ENCODE measurements at regions not wholly inside any gene's neighbourhood (a gene's known extent, or its start where the extent isn't known, plus 50 kb on each side); places are given as distances from the start of the nearest gene placed in this dataset.

DNA sequence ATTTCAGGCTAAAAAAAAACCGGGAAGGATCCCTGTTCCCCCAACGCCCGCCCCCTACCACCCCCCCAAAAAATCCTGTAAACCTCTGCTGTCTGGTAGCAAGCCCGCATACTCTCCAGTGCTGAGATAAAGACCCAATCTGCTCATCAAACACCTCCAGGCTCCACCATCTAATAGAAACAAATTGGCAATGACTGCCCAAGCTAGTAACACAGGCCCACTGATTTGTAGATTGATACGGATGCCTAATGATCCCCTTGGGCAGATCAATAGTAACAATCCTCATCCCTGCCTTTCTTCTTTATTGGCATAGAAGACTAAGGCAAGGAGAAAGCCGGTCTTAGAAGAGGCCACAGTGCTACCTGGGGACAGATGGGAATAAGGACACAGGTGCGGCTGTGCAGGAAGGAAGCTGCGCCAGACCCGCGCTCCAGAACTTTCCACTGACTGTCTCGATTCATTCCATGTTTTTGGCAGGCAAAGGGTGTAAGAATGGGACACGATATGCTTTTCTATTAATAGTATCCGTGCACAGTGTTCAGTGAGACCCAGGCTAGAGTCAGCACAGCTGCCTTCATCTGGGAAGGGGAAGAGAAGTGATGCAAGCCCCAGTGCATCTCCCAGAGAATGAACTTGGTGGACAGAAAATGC, 407.6 kb upstream of the PSMD7 start:
- no peak for DNase-seq (ENCODE audit: low read depth in 2 of 3, low spot score in 2 of 3)

DNA sequence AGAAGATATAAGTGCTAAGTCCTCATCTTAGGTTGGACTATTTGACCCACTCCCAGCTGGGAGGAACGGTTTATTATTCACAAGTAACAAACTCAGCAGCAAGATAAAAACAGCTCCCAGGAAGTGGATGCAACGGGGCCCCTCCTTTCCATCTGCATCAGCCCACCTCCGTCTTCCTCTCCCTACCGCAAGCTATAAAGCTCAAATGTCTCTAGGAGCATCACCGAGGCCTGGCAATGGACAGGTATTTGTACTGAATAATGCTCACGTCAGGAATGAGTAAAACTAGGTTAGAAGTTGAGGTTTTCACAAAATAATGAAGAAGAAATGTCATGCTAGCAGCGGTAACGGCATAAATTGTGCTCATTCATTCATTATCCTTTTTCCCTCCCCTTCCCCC, 408.7 kb upstream of the PSMD7 start:
- no peak for DNase-seq (ENCODE audit: low read depth in 2 of 3, low spot score in 2 of 3)

DNA sequence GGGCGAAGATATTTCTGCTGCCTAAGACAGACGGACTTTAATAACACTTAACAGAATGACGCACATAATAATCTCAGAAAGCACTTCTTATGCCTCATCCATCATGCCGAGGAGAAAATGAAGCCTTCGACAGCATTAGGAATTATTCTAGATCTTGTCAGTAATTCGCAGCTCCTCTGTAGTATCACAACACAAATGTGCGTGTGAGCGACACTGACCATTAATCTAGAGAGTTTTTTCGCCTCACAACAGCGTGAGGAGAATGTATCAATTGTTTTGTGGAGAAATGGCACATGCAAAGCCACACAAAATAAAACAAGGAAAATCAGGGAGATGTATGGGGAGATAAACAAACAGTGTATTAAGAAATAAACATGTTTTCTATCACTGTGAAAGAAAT, 410.2 kb upstream of the PSMD7 start:
- no peak for DNase-seq (ENCODE audit: low read depth in 2 of 3, low spot score in 2 of 3)

DNA sequence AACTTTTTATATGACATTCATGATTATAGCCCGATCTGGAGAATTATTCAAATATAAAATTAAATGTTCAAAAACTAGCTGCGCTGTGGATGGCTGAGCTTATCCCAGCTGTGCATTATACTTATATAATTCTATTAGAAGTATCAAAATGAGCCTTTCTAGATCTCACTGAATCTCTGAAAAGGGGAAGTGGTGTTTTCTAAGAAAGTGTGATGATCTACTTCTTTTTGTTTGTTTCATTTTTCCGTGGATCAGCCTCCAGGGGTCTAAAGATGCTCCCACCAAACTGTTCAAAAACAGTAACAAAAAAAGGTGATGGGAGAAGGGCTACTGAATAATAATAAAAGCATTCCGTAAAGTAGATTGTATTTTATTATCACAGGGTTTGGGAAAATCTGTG, 411.3 kb upstream of the PSMD7 start:
- peak in 1 of 3 donors; percentile 21 for DNase-seq (ENCODE audit: low read depth in 2 of 3, low spot score in 2 of 3)

DNA sequence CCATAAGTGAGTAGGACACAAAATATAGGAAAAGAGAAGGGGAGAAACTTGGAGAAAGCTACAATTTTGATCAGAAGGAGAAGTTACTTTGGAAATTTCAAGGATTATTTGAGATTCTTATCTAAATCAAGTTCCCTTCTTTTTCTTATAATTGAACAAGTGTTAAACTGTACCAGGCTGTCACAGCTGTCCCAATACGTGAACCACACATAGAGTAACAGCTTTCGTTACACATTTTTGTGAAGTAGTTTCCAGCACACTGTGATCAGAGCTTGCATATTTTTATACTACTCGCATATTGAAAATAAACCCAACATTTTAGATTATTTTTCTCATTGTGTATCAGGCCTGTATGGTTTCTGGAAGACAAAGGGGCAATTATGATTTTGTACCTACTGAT, 412.8 kb upstream of the PSMD7 start:
- DNase-seq (ENCODE audit: low read depth in 2 of 3, low spot score in 2 of 3): no peak

DNA sequence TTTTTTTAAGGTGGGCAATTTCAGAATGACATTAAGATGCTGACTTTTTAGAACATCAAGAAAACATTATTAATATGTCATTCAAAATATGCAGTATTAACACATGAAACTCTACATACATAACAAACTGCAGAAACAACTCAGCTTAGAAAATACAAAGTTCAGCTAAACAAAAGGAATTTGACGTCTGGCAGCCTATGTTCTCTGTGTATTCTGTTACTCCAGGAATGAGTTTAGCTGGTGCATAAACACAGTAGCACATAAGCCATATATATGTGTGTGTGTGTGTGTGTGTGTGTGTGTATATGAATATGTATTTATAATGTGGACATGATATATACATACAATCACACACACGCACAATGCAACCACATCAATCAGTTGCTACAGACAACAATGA, 413.5 kb upstream of the PSMD7 start:
- no peak for DNase-seq (ENCODE audit: low read depth in 2 of 3, low spot score in 2 of 3)

DNA sequence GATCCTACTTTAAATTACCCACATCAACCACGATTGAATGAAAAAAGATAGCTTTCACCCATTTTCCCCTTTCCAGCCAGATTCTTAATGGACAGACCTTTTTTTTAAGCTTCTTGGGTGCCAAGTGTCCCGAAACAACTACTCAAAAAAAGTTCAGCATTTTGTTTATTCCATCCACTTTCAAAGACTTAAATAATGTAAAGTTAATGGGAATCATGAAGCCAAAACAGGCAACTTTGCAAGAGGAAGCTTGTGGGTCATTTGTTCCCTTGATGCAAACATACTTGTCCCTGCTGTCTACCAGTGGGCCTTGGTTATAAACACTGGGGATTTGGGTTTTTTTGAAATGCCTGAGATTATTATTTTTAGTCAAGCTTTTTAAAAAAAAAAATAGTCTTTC, 414.0 kb upstream of the PSMD7 start:
- no peak for DNase-seq (ENCODE audit: low read depth in 2 of 3, low spot score in 2 of 3)

DNA sequence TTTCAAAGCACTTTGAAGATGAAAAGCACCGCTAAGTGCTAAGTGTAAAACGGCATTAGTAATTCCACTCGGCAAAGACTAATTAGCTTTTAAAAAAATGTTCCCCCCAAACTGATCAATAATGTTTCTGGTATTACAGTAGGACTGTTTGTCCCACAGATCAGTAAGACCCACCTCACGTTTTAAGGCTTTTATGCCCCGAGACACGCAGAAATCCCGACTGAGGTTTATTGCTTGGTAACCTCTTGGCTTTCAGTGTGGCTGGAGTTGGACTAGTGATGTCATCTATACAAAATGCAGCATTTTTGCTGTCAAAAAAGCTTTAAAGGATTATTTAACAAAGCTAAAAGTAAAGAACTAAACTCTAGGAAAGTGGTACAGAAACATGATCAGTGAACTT, 414.6 kb upstream of the PSMD7 start:
- DNase-seq (ENCODE audit: low read depth in 2 of 3, low spot score in 2 of 3): no peak

DNA sequence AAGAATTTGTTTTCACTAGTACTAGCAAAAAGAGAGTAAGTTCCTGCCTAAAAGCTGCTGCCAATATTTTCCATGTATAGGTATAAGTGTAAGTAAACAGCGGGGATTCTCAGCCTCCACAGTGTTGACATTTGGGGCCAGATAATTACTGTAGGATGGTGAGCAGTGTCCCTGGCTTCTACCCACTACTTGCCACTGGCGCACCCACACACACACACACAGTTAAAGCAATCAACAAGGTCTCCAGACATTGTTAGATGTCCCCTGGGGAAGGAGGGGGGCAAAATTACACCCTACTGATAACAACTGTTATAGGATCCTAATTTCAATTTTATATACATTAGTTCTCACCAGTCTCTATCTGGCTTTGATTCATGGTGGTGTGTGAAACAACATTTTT, 417.0 kb upstream of the PSMD7 start:
- no peak for DNase-seq (ENCODE audit: low read depth in 2 of 3, low spot score in 2 of 3)

DNA sequence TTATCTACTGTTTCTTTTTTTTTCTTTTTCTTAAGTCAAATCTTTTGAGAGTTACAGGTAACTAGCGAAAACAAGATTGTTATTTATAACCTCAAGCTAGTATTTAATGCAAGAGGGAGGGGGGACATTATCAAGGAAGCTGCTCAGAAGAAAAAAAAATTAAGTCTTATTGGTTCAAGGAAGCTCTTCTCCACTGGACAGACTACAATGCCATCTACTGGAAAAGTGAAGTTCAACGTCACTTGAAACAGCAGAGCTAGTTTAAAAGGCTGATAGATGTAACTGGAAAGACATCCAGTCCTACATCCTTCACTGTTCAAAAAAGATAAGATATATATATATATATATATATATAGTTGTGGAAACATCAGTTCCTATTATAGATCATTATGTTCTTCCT, 418.0 kb upstream of the PSMD7 start:
- peak in 2 of 3 donors; percentile 45 to 74 for DNase-seq (ENCODE audit: low read depth in 2 of 3, low spot score in 2 of 3)

DNA sequence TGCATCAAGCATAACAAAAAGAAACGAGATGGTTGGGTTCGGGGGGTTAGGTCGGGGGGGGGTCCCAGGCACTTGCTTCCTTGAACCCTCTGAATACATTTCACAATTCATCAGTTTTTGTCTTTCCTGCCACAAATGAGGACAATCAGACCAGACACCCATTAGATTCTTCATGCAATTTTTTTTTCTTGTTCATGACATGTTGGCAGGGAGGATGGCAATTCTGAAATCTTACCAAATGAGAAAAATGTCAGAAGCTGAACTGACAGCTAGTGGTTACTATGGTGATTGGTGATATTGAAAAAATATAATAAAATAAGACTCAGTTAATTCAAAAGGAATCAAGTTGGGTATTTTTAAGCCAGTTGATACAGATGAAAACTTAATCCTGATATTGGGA, 419.5 kb upstream of the PSMD7 start:
- no peak for DNase-seq (ENCODE audit: low read depth in 2 of 3, low spot score in 2 of 3)

DNA sequence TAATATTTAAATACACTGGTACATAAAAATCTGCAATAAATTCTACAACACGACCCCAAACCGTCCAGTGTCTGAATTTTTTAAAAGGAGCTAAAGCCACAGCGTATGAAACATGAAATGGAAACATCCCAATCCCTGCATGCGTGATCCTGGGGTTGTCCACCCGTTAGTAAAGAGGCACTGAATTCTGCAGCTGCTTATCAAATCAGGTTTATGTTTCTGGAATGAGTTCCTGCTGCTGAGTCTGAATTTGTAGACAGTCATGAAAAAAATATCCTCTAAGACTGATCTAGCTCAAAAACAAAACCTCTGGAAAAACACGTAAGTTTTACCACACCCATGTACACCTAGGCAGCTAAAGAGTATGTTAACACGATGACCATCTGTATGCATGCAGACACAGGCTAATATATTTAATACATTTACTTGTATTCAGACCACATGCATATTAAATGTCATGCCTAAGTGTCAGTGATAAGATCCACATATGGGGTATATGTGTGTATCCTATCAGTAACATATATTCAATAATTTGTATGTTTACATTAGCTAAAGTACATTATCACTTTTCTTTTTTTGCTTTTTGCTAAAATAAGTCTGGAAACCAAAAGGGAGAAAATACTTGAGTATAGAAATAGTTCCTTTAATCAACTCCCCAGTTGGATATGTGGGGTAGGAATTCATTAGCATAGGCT, 420.5 kb upstream of the PSMD7 start:
- no peak for DNase-seq (ENCODE audit: low read depth in 2 of 3, low spot score in 2 of 3)

DNA sequence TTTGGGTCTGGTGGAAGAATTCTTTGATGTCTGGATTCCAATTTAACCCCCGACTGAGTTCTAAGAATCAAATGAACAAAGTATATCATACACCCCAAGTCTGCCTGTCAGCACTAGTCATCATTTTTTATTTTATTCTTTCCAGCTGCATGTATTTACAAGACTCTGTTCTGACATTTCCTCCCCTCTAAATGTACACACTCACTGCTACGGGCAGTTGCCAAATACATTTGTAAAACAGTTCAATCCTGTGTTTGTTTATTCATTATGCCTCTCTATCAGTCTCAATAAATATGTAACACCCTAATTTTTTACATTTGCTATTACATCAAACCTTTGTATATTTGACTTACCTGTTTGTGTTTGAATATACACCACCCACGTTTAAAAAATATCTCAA, 422.3 kb upstream of the PSMD7 start:
- no peak for DNase-seq (ENCODE audit: low read depth in 2 of 3, low spot score in 2 of 3)

DNA sequence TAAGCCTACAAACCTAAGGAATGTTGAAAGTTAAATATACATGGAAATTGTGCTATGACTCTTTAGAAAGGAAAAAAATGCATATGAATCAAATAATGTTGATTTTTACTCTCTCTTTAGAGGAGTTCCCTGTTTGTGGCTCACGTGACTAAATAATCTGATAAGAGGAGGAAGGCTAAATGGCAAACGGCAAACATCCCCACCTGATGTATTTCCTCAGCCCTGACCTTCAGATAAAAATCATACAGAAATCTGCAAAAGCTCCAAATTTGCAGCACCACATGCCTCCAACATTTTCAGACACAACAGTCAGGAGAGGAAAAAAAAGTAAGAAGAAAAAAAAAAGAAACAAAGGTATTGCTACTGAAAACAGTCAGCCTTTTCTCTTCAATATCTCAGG, 423.0 kb upstream of the PSMD7 start:
- no peak for DNase-seq (ENCODE audit: low read depth in 2 of 3, low spot score in 2 of 3)

DNA sequence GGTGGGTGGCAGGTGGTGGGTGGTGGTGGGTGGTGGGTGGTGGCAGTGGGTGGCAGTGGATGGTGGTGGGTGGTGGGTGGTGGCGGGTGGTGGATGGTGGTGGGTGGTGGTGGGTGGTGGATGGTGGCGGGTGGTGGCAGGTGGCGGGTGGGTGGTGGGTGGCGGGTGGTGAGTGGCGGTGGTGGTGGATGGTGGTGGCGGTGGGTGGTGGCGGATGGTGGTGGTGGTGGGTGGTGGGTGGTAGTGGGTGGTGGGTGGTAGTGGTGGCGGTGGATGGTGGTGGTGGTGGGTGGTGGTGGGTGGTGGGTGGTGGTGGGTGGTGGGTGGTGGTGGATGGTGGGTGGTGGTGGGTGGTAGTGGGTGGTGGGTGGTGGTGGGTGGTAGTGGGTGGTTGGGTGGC, 423.8 kb upstream of the PSMD7 start:
- DNase-seq (ENCODE audit: low read depth in 2 of 3, low spot score in 2 of 3): no peak

DNA sequence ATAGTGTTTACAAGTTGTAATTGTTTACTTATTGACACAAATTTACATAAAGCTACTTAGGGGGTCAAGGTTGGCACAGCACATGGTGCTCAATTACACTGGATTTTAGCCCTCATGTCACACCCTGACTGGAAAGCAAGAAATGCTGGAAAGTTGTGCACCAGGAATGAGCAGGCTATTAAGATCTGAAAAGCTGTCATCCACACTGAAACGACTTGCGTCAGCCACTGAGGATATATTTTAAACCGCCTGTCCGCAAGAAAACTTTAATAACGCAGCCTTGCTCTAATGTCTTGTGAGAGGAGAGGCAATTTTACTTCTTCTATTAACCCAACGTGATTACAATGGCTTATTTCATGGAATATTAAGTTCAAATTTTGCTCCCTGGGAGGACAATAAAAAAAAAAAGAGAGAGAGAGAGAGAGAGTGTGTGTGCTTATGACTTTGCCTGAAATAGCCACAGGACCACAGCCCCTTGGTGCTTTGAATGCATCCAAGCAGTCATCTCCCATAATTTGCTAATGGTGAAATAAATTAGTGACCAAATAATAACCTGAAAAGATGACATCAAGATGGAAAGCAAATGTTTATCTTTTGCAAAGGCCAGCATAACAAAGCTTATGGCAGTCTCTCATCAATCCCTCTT, 425.4 kb upstream of the PSMD7 start:
- no peak for DNase-seq (ENCODE audit: low read depth in 2 of 3, low spot score in 2 of 3)

DNA sequence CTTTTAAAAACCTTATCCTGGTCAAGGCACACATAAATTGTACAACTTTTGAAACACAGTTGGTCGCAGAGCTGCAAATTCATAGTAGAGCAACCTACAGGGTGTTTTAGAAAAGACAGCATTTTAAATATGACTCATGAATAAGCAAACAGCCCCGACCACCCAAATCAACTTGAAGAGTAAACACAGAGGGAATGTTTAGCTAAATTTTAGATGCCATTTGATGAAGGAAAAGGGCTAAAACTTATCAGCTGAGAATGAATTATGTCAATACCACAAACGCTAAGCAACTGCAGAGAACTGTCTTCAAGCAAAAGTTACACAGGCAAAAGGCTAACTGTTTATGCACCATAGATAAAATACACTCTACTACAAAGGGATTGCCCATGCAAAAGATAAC, 427.5 kb upstream of the PSMD7 start:
- DNase-seq (ENCODE audit: low read depth in 2 of 3, low spot score in 2 of 3): no peak

DNA sequence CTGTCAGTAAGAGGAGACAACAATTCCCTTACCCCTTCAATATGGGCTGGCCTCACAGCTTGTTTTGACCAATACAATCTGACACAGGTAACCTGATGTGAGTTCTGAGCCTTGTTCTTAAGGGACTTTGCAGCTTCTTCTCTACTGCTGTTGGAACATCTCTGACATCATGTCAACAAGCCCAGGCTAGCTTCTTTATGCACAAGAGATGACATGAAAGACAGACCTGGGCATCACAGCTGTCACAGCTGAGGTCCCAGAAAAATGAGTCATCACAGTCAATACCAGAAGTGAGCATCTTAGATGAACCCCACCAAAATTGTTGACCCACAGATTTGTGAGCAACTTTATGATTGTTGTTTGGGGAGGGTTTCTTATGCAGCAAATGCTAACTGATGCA, 431.7 kb upstream of the PSMD7 start:
- no peak for DNase-seq (ENCODE audit: low read depth in 2 of 3, low spot score in 2 of 3)

DNA sequence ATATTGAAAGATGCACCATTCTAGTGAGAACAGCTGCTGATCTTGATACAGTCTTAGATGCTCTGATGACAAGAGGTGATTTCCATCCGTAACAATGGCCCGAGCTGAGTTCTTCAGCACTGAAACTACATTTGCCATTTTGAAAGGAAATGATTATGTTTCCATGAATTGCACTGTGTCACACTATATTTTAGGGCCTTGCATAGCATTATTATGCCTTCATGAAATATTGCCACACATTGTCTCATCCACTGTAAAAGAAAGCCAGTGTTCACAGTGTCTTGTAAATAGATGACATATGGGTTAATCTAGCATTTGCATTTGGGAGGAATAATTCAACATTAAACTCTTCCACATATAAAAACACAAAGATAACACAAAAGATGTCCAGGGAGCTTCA, 438.3 kb upstream of the PSMD7 start:
- DNase-seq (ENCODE audit: low read depth in 2 of 3, low spot score in 2 of 3): no peak

DNA sequence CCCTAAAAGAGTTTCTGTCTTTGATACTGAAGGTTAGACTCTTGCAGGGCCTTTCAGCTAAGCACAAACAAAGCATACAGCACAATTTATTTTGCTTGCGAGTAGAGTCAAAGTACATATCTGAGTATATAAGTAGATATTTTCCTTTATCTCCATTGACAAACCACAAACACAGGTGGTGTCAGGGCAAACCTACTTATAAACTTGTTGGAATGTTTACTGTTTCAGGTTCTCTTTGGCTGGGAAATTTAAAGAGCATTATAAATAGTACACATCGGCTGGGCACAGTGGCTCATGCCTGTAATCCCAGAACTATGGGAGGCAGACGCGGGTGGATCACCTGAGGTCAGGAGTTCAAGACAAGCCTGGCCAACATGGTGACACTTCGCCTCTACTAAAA, 442.6 kb upstream of the PSMD7 start:
- DNase-seq (ENCODE audit: low read depth in 2 of 3, low spot score in 2 of 3): no peak

DNA sequence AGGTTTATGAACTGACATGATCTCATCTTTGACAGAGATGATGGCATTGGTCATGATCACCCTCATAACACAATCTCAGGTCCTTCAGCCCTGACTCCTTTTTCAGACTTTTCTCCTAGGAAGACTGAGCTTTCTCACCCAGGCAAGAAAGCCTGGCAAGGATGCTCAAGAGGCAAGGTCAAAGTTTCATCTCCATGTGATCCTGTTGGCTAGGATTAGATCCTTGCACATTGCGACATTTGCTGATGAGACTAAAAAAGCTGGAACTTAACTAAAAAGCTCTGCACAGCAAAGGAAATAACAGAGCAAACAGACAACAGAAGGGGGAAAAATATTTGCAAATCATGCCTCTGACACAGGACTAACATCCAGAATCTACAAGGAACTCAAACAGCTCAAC, 444.1 kb upstream of the PSMD7 start:
- no peak for DNase-seq (ENCODE audit: low read depth in 2 of 3, low spot score in 2 of 3)

DNA sequence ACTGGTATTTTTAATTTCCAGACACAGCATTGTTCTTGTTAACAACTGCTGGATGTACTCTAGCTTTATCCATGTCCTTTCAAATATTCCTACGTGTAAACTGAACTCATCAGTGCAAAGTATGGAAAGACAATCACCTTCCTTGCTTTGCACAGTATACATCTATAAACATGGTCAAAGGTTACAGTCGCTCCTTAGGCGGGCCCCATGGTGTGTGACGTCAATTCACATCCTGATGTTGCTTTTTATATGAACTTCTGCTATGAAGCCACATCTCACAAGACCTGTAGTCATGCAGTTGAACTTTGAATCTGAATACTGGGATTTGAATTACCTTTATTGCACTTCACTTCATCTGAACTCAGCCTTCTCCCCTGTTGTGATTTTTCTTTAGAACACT, 447.6 kb upstream of the PSMD7 start:
- DNase-seq (ENCODE audit: low read depth in 2 of 3, low spot score in 2 of 3): no peak
